ENCODE measurements at regions not wholly inside any gene's neighbourhood (a gene's known extent, or its start where the extent isn't known, plus 50 kb on each side); places are given as distances from the start of the nearest gene placed in this dataset.
A peak's percentile ranks its signal among the peaks of the same experiment; 100 is the strongest.

DNA sequence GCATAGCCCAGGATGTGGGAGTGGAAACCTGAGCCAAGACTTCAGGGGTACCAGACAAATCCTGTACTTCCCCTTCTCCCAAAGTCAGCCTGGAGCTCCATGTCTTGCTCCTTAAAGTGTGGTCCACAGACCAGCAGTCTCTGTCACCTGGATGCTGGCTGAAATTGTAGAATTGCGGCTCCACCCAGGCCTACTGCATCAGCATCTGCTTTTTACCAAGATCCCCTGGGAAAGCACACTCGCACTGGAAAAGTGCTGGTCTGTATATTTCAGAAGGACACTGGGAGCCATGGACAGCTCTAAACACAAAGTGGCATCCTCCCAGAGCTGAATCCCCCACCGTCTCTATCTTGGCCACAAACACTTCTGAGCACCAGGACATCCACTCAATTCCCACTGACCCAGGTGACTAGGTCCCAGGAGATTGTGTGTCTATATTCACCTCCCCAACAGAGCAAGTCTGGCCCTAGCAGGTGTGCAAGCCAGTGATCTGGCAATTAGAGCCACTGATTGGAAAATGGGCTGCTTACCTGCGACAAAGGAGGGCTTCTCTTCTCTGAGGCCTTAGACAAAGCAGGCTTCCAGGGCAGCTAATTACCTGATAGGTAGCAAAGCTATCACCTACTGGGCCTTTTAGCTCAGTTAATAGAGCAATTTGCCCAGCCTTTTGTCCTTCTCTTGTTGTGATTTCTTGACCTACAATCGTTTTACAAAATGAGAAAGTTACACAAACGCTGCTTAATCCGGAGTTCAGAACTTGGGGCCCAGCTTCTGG lies 443.3 kb downstream of the MN1 start:
- ChIA-PET CTCF (ENCODE audit: partially characterized antibody) (interaction anchor here (1.1 to 1.7 kb wide), 3 partner anchors 11 to 232 kb away, joined by 3 to 5 read pairs (median 4); no protein-coding TSS in a partner anchor), POLR2A (ENCODE audit: partially characterized antibody) (no interaction called here)
- DNase-seq (ENCODE audit: low read depth in 1 of 2, low spot score in 2 of 2) (no peak), FAIRE-seq (no peak)
- Histone ChIP-seq H3K18ac (ENCODE audit: extremely low read depth, low read length) (0 out of 2 replicates have a peak overlapping the region, but pooled peaks have one; percentile 4), H3K9ac (replicated peaks in 1 of 4; ENCODE audit: extremely low read depth in 1 of 4, low read depth in 3 of 4, low read length in 3 of 4) (no peak overlapping the region), H2BK12ac (ENCODE audit: low read depth, low read length) (no peak overlapping the region), H3K4me2 (ENCODE audit: insufficient read depth in 1 of 2, low read depth in 2 of 2, low read length in 2 of 2) (no peak overlapping the region), H3K23me2 (ENCODE audit: low read depth, low read length) (0 out of 2 replicates have a peak, but pooled peaks cover 2% of the 10 kb centered on the region), H4K8ac (ENCODE audit: extremely low read depth, insufficient read depth, low read length) (no peak overlapping the region; the same call in 1 of the 2 replicates), H2AFZ (ENCODE audit: low read length) (no peak overlapping the region; the same call in 1 of the 2 replicates), H4K20me1 (replicated peaks in 1 of 2; ENCODE audit: control insufficient read depth in 1 of 2, insufficient read depth in 2 of 2, low read length in 2 of 2) (no peaks in the 10 kb centered on the region), H3K27ac (ENCODE audit: low read depth, low read length) (no peak overlapping the region), H2BK5ac (ENCODE audit: low read depth, low read length) (no peak overlapping the region), H3K27me3 (replicated peaks in 1 of 4; ENCODE audit: control insufficient read depth in 3 of 4, extremely low read depth in 1 of 4, insufficient read depth in 3 of 4, low read length in 3 of 4) (no peaks in the 10 kb centered on the region; a peak in 1 of 7 replicates), H3K4me3 (ENCODE audit: extremely low read depth in 1 of 4, insufficient read depth in 2 of 4, low read depth in 3 of 4, low read length in 4 of 4) (no peak overlapping the region), H3K4ac (replicated peaks; ENCODE audit: insufficient read length, low read depth, low read length) (no peak overlapping the region), H3K56ac (replicated peaks; ENCODE audit: insufficient read length, low read depth, low read length) (no peak overlapping the region), H4K91ac (replicated peaks; ENCODE audit: insufficient read length, low read length) (no peak overlapping the region), H2AK5ac (ENCODE audit: low read depth, low read length) (no peak overlapping the region), H3K14ac (ENCODE audit: insufficient read length) (no peak overlapping the region), H2BK20ac (ENCODE audit: low read length) (no peak overlapping the region), H4K5ac (ENCODE audit: insufficient read length, low read depth, low read length) (no peak overlapping the region), H2BK15ac (ENCODE audit: low read length) (no peak overlapping the region), H3K36me3 (ENCODE audit: control insufficient read depth in 2 of 4, insufficient read depth in 4 of 4, low read length in 3 of 4) (no peaks in the 10 kb centered on the region), H3K79me2 (ENCODE audit: control insufficient read depth in 1 of 2, insufficient read depth in 2 of 2, low read length in 2 of 2) (no peaks in the 10 kb centered on the region), H3K9me3 (ENCODE audit: insufficient read depth in 2 of 2, low read depth in 1 of 2, low read length in 1 of 2) (peaks cover 7 to 15% of the 10 kb centered on the region in 2 experiments; a peak in 3 of 4 replicates), H3K79me1 (ENCODE audit: low read depth, low read length) (no peaks in the 10 kb centered on the region), H2BK120ac (replicated peaks; ENCODE audit: low read depth, low read length) (no peak overlapping the region), H3K4me1 (replicated peaks in 1 of 4; ENCODE audit: control insufficient read depth in 3 of 4, insufficient read depth in 4 of 4, low read length in 3 of 4) (peaks cover 0 to 4% (median 0%) of the 10 kb centered on the region in 4 experiments; a peak in 1 of 7 replicates), H3K23ac (ENCODE audit: insufficient read length) (no peak overlapping the region)
- WGBS, 2 experiments (ENCODE audit: extremely low coverage in 1 of 2, insufficient coverage in 1 of 2, insufficient read length in 1 of 2, insufficient replicate concordance in 2 of 2, low coverage in 1 of 2, low lambda C conversion rate in 2 of 2, missing lambda C conversion rate in 1 of 2) = 81% methylated on average over 7 of the region's 7 CpGs; no CpG with 5 or more reads in 1 of the 2 experiments
- TF ChIP-seq EGR1 (IDR thresholded peaks at IDR 0.05; ENCODE audit: borderline replicate concordance, low read depth, low read length) = no peak
- TF ChIP-seq ZNF274 (IDR thresholded peaks at IDR 0.05; ENCODE audit: borderline replicate concordance, extremely low read depth, low read length) = no peak
- TF ChIP-seq NANOG (IDR thresholded peaks at IDR 0.05; ENCODE audit: insufficient read depth, low read depth, low read length, poor library complexity, severe bottlenecking) = peak; percentile 16
- TF ChIP-seq SRF (IDR thresholded peaks at IDR 0.05; ENCODE audit: low read depth, low read length) = no peak
- peak in 1 of 2 experiments; percentile 41 for TF ChIP-seq BCL11A (IDR thresholded peaks at IDR 0.05; ENCODE audit: low read depth in 2 of 2, low read length in 2 of 2)
- TF ChIP-seq PHF8 (conservative IDR thresholded peaks at IDR 0.05; ENCODE audit: low read depth, low read length) = no peak
- TF ChIP-seq KDM5A (IDR thresholded peaks at IDR 0.05; ENCODE audit: low read length) = no peak

Data from H1 (cell line).